RWPE2 (cell line): ENCODE measurements at regions not wholly inside any gene's neighbourhood (a gene's known extent, or its start where the extent isn't known, plus 50 kb on each side); places are given as distances from the start of the nearest gene placed in this dataset.

Source experiments
- ATAC-seq: fragments of 200-7000 bp; cut with Tn5 transposase; 3 replicates; pipeline ENCODE4 v1.9.1; 2021; ENCODE audit warnings: low read depth
- DNase-seq: peaks from one replicate; pipeline ENCODE4 v3.0.0-alpha.2; 2020; ENCODE audit warnings: low spot score
- H3K27ac ChIP-seq: fragments of 450-650 bp; 2 replicates; pipeline ENCODE4 v1.5.1; 2017; ENCODE audit warnings: mild to moderate bottlenecking; ENCODE audit not compliant: poor library complexity, severe bottlenecking
- H3K27me3 ChIP-seq: fragments of 250-450 bp; sonication (Bioruptor Pico); 2 replicates; pipeline ENCODE4 v1.5.1; 2021; ENCODE audit warnings: mild to moderate bottlenecking, moderate library complexity; ENCODE audit not compliant: insufficient read depth, poor library complexity, severe bottlenecking
- H3K36me3 ChIP-seq: fragments of 250-450 bp; sonication (Bioruptor Pico); 2 replicates; pipeline ENCODE4 v1.5.1; 2020; ENCODE audit warnings: low read depth, mild to moderate bottlenecking, moderate library complexity
- H3K4me1 ChIP-seq: fragments of 250-450 bp; sonication (Bioruptor Pico); 2 replicates; pipeline ENCODE4 v1.5.1; 2021; ENCODE audit warnings: mild to moderate bottlenecking, moderate library complexity; ENCODE audit not compliant: insufficient read depth, poor library complexity, severe bottlenecking
- H3K4me3 ChIP-seq: fragments of 250-450 bp; sonication (Bioruptor Pico); 2 replicates; pipeline ENCODE4 v1.5.1; 2021; ENCODE audit warnings: mild to moderate bottlenecking, moderate library complexity; ENCODE audit not compliant: severe bottlenecking
- H3K9me3 ChIP-seq: fragments of 250-450 bp; sonication (Bioruptor Pico); 2 replicates; pipeline ENCODE4 v1.5.1; 2021; ENCODE audit warnings: mild to moderate bottlenecking, moderate library complexity; ENCODE audit not compliant: severe bottlenecking
- TF ChIP-seq, protein P1 (sequence below): fragments of 450-650 bp; IDR thresholded peaks from one replicate; pipeline ENCODE4 v1.5.1; 2017; ENCODE audit warnings: mild to moderate bottlenecking, moderate library complexity; ENCODE audit not compliant: poor library complexity, severe bottlenecking

- H3K27ac ChIP-seq = no peak overlapping the region
- no peaks in the 10 kb centered on the region for H3K27me3 ChIP-seq
- no peaks in the 10 kb centered on the region for H3K4me1 ChIP-seq
- H3K4me3 ChIP-seq = no peak overlapping the region
- TF ChIP-seq, protein P1, sequence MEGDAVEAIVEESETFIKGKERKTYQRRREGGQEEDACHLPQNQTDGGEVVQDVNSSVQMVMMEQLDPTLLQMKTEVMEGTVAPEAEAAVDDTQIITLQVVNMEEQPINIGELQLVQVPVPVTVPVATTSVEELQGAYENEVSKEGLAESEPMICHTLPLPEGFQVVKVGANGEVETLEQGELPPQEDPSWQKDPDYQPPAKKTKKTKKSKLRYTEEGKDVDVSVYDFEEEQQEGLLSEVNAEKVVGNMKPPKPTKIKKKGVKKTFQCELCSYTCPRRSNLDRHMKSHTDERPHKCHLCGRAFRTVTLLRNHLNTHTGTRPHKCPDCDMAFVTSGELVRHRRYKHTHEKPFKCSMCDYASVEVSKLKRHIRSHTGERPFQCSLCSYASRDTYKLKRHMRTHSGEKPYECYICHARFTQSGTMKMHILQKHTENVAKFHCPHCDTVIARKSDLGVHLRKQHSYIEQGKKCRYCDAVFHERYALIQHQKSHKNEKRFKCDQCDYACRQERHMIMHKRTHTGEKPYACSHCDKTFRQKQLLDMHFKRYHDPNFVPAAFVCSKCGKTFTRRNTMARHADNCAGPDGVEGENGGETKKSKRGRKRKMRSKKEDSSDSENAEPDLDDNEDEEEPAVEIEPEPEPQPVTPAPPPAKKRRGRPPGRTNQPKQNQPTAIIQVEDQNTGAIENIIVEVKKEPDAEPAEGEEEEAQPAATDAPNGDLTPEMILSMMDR = no peak
- no peaks in the 10 kb centered on the region for H3K9me3 ChIP-seq
- no peaks in the 10 kb centered on the region for H3K36me3 ChIP-seq
- ATAC-seq = no peak
- DNase-seq = no peak
These were observed 113.8 kb upstream of the KLF7 start for GRCh38 chr2:207279520-207279919.

GRCh38 chr2:207281436-207281835 lies 115.7 kb upstream of the KLF7 start:
- H3K36me3 ChIP-seq = no peaks in the 10 kb centered on the region
- no peaks in the 10 kb centered on the region for H3K9me3 ChIP-seq
- TF ChIP-seq, protein P1 = no peak
- ATAC-seq = no peak
- H3K4me3 ChIP-seq = no peak overlapping the region
- DNase-seq = no peak
- H3K27ac ChIP-seq = no peak overlapping the region
- peaks cover 6% of the 10 kb centered on the region for H3K4me1 ChIP-seq
- H3K27me3 ChIP-seq = no peaks in the 10 kb centered on the region

- no peaks in the 10 kb centered on the region for H3K36me3 ChIP-seq
- H3K4me1 ChIP-seq = peaks cover 6% of the 10 kb centered on the region
- H3K9me3 ChIP-seq = no peaks in the 10 kb centered on the region
- H3K4me3 ChIP-seq = no peak overlapping the region
- no peak overlapping the region for H3K27ac ChIP-seq
- TF ChIP-seq, protein P1 = no peak
- no peak for ATAC-seq
- no peaks in the 10 kb centered on the region for H3K27me3 ChIP-seq
- no peak for DNase-seq
These were observed 117.2 kb upstream of the KLF7 start for GRCh38 chr2:207282916-207283315.

DNA sequence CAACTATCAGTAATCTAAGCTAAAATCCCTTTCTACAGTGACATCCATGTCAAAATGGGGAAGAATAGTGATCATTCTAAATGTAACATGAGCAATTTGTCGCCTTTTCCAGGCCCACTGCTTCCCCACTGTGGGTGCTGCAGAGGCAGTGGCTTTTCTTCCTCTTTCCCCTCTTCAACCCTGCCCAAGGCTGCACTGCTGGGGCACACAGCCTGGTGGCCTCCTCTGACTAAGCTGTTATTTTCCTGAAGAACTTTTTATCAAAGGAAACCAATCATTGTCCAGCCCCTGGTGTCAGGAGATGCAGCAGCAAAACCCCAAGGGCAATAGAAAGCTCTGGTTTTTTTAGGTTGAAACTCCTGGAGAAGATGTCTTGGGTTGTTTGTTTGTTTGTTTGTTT lies 117.6 kb upstream of the KLF7 start:
- H3K36me3 ChIP-seq = no peaks in the 10 kb centered on the region
- ATAC-seq (no peak), DNase-seq (no peak)
- no peak overlapping the region for H3K4me3 ChIP-seq
- H3K27ac ChIP-seq = no peak overlapping the region
- peaks cover 6% of the 10 kb centered on the region for H3K4me1 ChIP-seq
- no peaks in the 10 kb centered on the region for H3K27me3 ChIP-seq
- no peaks in the 10 kb centered on the region for H3K9me3 ChIP-seq
- TF ChIP-seq, protein P1 = no peak

GRCh38 chr2:207284556-207285472 lies 119.1 kb upstream of the KLF7 start:
- TF ChIP-seq, protein P1 = no peak
- DNase-seq = no peak
- Histone ChIP-seq H3K4me3 (no peak overlapping the region), H3K27ac (no peak overlapping the region), H3K9me3 (no peaks in the 10 kb centered on the region), H3K4me1 (peaks cover 18% of the 10 kb centered on the region), H3K27me3 (no peaks in the 10 kb centered on the region), H3K36me3 (no peaks in the 10 kb centered on the region)
- no peak for ATAC-seq
